Colonic mucosa (tissue), 4 donors: ENCODE measurements at regions not wholly inside any gene's neighbourhood (a gene's known extent, or its start where the extent isn't known, plus 50 kb on each side); places are given as distances from the start of the nearest gene placed in this dataset.

Source experiments
- DNase-seq: peaks from one replicate; pipeline ENCODE4 v3.0.0-alpha.2; 2020
- H3K27ac ChIP-seq: fragments of 200-600 bp; one replicate; pipeline ENCODE4 v1.8.0; 2021
- H3K27me3 ChIP-seq: fragments of 200-600 bp; one replicate; pipeline ENCODE4 v1.8.0; 2021
- H3K36me3 ChIP-seq: fragments of 200-600 bp; one replicate; pipeline ENCODE4 v1.8.0; 2021
- H3K4me1 ChIP-seq: fragments of 200-600 bp; one replicate; pipeline ENCODE4 v1.8.0; 2021; ENCODE audit warnings: mild to moderate bottlenecking
- H3K4me3 ChIP-seq: fragments of 200-600 bp; one replicate; pipeline ENCODE4 v1.8.0; 2021
- H3K9ac ChIP-seq, 2 donors: one replicate each; pipeline ENCODE4 v1.7.0; 2013; ENCODE audit warnings: control low read depth in 2 of 2, low read depth in 2 of 2, low read length in 2 of 2
- H3K9me3 ChIP-seq: fragments of 200-600 bp; one replicate; pipeline ENCODE4 v1.8.0; 2021
- intact Hi-C: fragments of 100-400 bp; cut with DNase I; formaldehyde crosslinking; loops from one replicate; pipeline ENCODE4 v1.14.1; 2022
- TF ChIP-seq, protein P1 (sequence below): fragments of 200-600 bp; IDR thresholded peaks from one replicate; pipeline ENCODE4 v1.8.0; 2022; ENCODE audit warnings: antibody characterized with exemption, mild to moderate bottlenecking
- donor health status: healthy.
- donor health status: DM: no; HTN: no; CAD: no.
- donor health status: DM: no; HTN: no; CAD: no.

DNA sequence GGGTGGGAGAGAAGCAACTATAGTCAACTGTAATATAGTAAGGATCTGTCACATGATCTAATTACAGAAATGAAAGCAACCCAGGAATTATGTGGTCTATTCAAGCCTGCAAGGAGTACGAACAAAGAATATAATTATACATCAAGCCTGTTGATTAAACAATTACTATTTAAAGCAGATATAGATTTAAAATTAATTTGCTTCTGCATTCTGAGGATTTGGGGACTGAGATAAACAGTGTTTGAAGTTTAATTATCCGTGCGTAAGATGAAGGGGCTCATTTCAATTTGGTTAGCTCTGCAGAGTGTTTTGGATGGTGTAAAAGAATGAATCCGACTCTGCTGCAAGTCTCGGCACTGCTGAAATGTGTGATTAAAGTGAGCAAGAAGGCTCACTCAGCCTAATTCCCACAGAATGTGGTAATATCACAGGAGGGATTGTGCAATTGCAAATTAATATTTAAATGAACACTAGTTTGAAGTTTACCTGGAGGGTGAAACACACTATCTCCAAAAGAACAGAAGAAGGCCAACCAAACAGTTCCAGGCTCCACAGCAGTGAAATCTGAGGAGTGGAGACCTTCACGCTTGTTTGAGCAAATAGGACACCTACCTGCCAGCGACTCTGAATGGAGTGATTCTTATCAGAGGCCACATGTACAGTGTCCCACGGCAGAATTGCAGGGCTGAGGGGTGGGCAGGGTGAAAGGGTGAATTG lies 420.6 kb upstream of the SLC30A5 start:
- no peaks in the 10 kb centered on the region for H3K4me1 ChIP-seq
- H3K9me3 ChIP-seq: no peaks in the 10 kb centered on the region
- no peaks in the 10 kb centered on the region for H3K36me3 ChIP-seq
- H3K4me3 ChIP-seq: no peak overlapping the region
- intact Hi-C loops: no loop called here
- TF ChIP-seq, protein P1, sequence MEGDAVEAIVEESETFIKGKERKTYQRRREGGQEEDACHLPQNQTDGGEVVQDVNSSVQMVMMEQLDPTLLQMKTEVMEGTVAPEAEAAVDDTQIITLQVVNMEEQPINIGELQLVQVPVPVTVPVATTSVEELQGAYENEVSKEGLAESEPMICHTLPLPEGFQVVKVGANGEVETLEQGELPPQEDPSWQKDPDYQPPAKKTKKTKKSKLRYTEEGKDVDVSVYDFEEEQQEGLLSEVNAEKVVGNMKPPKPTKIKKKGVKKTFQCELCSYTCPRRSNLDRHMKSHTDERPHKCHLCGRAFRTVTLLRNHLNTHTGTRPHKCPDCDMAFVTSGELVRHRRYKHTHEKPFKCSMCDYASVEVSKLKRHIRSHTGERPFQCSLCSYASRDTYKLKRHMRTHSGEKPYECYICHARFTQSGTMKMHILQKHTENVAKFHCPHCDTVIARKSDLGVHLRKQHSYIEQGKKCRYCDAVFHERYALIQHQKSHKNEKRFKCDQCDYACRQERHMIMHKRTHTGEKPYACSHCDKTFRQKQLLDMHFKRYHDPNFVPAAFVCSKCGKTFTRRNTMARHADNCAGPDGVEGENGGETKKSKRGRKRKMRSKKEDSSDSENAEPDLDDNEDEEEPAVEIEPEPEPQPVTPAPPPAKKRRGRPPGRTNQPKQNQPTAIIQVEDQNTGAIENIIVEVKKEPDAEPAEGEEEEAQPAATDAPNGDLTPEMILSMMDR: no peak
- H3K27me3 ChIP-seq: no peaks in the 10 kb centered on the region
- no peak for DNase-seq
- no peak overlapping the region for H3K27ac ChIP-seq
- no peak overlapping the region for H3K9ac ChIP-seq

DNA sequence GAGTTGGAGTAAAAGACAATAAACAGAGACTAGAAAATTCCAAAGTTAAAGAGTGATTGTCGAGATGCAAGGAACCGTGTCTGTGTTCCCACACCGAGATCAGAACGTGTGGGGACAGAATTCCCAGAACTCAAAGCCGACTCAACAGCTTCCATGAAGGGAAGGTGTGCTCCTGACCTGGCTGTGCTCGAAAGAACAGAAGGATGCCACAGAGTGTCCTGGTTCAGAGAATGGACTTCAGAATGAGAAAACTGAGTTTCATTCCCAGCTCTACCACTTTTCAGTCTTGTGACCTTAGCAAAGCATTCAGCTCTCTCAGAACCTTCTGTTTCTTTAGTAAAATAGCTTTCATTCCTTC lies 420.0 kb upstream of the SLC30A5 start:
- Histone ChIP-seq H3K27me3 (no peaks in the 10 kb centered on the region), H3K4me3 (no peak overlapping the region), H3K27ac (no peak overlapping the region), H3K9ac (no peak overlapping the region), H3K4me1 (no peaks in the 10 kb centered on the region), H3K9me3 (no peaks in the 10 kb centered on the region), H3K36me3 (no peaks in the 10 kb centered on the region)
- intact Hi-C loops: no loop called here
- TF ChIP-seq, protein P1: no peak
- DNase-seq: no peak

DNA sequence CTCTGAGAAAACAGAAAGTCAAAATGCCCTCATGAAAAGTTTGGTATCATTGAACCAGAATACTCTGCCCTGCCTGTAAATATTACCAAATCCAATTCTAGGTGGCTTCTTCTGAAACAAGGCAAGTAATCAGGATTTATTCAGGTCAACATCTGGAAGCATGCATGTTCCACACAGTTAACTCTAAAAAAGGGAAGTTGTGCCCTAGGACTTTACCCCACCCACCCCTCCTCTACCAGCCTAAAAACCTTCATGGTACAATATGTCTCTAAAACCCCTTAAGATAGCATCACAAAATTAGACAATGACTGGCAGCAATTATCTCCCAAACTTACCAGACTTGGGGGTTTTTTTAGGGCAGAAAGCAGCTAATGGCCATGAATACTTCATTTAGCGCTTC lies 414.8 kb upstream of the SLC30A5 start:
- no peak for DNase-seq
- intact Hi-C loops: no loop called here
- Histone ChIP-seq H3K9me3 (no peaks in the 10 kb centered on the region), H3K27ac (no peak overlapping the region), H3K4me3 (no peak overlapping the region), H3K36me3 (no peaks in the 10 kb centered on the region), H3K27me3 (no peaks in the 10 kb centered on the region), H3K4me1 (peaks cover 7% of the 10 kb centered on the region), H3K9ac (no peak overlapping the region)
- TF ChIP-seq, protein P1: no peak

DNA sequence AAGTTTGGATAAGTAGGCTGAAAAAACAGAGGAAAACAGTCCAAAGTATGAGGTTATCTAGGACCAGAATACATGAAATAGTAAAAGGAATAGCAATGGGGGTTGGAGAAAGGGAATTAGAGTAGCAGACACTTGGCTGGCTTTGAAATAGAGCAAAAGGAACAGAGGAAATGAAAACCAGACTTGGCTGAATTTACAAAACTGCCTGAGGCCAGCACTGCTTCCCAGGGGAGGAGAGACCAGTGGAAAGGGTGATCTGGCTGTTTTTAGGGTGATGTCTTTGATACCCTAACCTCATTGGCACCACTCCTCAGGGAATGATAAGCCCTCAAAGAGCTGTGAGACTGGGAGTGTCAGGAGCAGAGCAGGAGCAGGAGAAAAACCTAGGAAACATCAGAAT lies 413.4 kb upstream of the SLC30A5 start:
- no peak overlapping the region for H3K27ac ChIP-seq
- TF ChIP-seq, protein P1: no peak

DNA sequence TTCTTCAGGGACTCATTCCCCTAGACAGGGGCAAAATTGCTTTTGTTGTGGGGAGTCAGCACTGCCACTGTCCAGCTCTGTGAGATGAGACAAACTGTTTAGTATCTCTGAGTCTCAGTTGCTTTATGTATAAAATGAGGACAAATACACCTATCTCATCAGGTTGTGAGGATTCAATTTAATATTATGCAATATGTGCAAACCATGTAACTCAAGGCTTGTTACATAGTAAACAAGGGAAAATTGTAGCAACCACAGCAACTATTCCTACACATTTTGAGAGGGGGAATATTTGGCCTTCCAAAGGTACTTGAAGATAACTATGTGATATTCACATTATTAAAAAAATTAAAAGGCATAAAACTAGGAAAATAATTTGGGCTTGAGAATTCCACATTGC lies 411.9 kb upstream of the SLC30A5 start:
- no peaks in the 10 kb centered on the region for H3K9me3 ChIP-seq
- H3K27me3 ChIP-seq: no peaks in the 10 kb centered on the region
- intact Hi-C loops: no loop called here
- TF ChIP-seq, protein P1: no peak
- H3K36me3 ChIP-seq: no peaks in the 10 kb centered on the region
- no peak overlapping the region for H3K9ac ChIP-seq
- DNase-seq: no peak
- H3K4me1 ChIP-seq: peaks cover 7% of the 10 kb centered on the region
- no peak overlapping the region for H3K27ac ChIP-seq
- H3K4me3 ChIP-seq: no peak overlapping the region

More for the DNA sequence above, 413.4 kb upstream of the SLC30A5 start:
- intact Hi-C loops: no loop called here
- H3K4me1 ChIP-seq: peaks cover 7% of the 10 kb centered on the region
- no peaks in the 10 kb centered on the region for H3K9me3 ChIP-seq
- H3K27me3 ChIP-seq: no peaks in the 10 kb centered on the region
- no peak overlapping the region for H3K4me3 ChIP-seq
- DNase-seq: no peak
- no peak overlapping the region for H3K9ac ChIP-seq
- no peaks in the 10 kb centered on the region for H3K36me3 ChIP-seq
